Prostate gland (tissue), 2 donors: ENCODE measurements at regions not wholly inside any gene's neighbourhood (a gene's known extent, or its start where the extent isn't known, plus 50 kb on each side); places are given as distances from the start of the nearest gene placed in this dataset.

Experiments
- CTCF ChIP-seq, 4 experiments: fragments of 200-600 bp in 2 of 4; fragments of 450-650 bp in 2 of 4; sonication (generic) in 2 of 4; IDR thresholded peaks; 1 replicate in 3 of 4; 2 replicates in 1 of 4; pipeline ENCODE4 v1.5.1; 2016 to 2019; ENCODE audit warnings: antibody characterized with exemption in 4 of 4, mild to moderate bottlenecking in 2 of 4, moderate library complexity in 2 of 4
- POLR2A ChIP-seq: fragments of 450-650 bp; IDR thresholded peaks from one replicate; pipeline ENCODE4 v1.6.1; 2016; ENCODE audit warnings: antibody characterized with exemption, mild to moderate bottlenecking

GRCh38 chr6:91241946-91242613, 655.2 kb upstream of the MAP3K7 start:
- no peak for TF ChIP-seq POLR2A
- TF ChIP-seq CTCF (IDR thresholded peaks at IDR 0.05) = no peak
